Head of caudate nucleus (tissue), 42 donors: ENCODE measurements at regions not wholly inside any gene's neighbourhood (a gene's known extent, or its start where the extent isn't known, plus 50 kb on each side); places are given as distances from the start of the nearest gene placed in this dataset.
"Not testable (repeated sequence)": the region's sequence is repeated elsewhere in the genome, so short reads cannot be mapped to it uniquely, and the experiment has no call there.

Experiments used
- DNase-seq, 42 donors: peaks; one replicate each; pipeline versions ENCODE4 v3.0.0 to v3.0.0-alpha.2; 2020 to 2021; ENCODE audit warnings: mixed read lengths in 7 of 42
- intact Hi-C: fragments of 100-400 bp; cut with DNase I; formaldehyde crosslinking; loops from one replicate; pipeline ENCODE4 v1.15.0; 2022

GRCh38 chr15:35691173-35691761, 145.3 kb upstream of the DPH6 start:
- no peak for DNase-seq
- intact Hi-C loops: no loop called here

- intact Hi-C loops: no loop called here
- no peak for DNase-seq
Measured at GRCh38 chr15:35691891-35692867, 146.2 kb upstream of the DPH6 start.

- no peak for DNase-seq
- intact Hi-C loops: no loop called here
Measured at GRCh38 chr15:35693286-35693685, 147.3 kb upstream of the DPH6 start.

- intact Hi-C loops: no loop called here
- no peak for DNase-seq
Measured at GRCh38 chr15:35693886-35694285, 147.9 kb upstream of the DPH6 start.

GRCh38 chr15:35695003-35695402, 149.0 kb upstream of the DPH6 start:
- intact Hi-C loops: no loop called here
- no peak for DNase-seq

GRCh38 chr15:35696767-35697231, 150.8 kb upstream of the DPH6 start:
- no peak for DNase-seq
- intact Hi-C loops: no loop called here

GRCh38 chr15:35697549-35698299, 151.8 kb upstream of the DPH6 start:
- DNase-seq: peak in 4 of 42 donors; percentile 9 to 50 (median 20)
- intact Hi-C loops: no loop called here

GRCh38 chr15:35698331-35698730, 152.4 kb upstream of the DPH6 start:
- intact Hi-C loops: no loop called here
- DNase-seq: no peak

GRCh38 chr15:35698966-35699575, 153.1 kb upstream of the DPH6 start:
- no peak for DNase-seq
- intact Hi-C loops: no loop called here

- DNase-seq, intact Hi-C loops: not testable (repeated sequence)
Measured at GRCh38 chr15:35700091-35700593, 154.2 kb upstream of the DPH6 start.

- no peak for DNase-seq
- intact Hi-C loops: no loop called here
Measured at GRCh38 chr15:35701402-35702046, 155.6 kb upstream of the DPH6 start.

- intact Hi-C loops: no loop called here
- no peak for DNase-seq
Measured at GRCh38 chr15:35702946-35703495, 157.1 kb upstream of the DPH6 start.

GRCh38 chr15:35705030-35705883, 159.3 kb upstream of the DPH6 start:
- no peak for DNase-seq
- intact Hi-C loops: no loop called here

GRCh38 chr15:35705884-35706585, 160.1 kb upstream of the DPH6 start:
- DNase-seq: peak in 27 of 42 donors; percentile 11 to 78 (median 38)

GRCh38 chr15:35712956-35713355, 167.0 kb upstream of the DPH6 start:
- intact Hi-C loops: no loop called here
- no peak for DNase-seq

More at GRCh38 chr15:35705884-35706585, 160.1 kb upstream of the DPH6 start:
- intact Hi-C loops: no loop called here

GRCh38 chr15:35713733-35714132, 167.8 kb upstream of the DPH6 start:
- DNase-seq: peak in 20 of 42 donors; percentile 3 to 79 (median 38)
- intact Hi-C loops: no loop called here

- intact Hi-C loops: no loop called here
- DNase-seq: peak in 23 of 42 donors; percentile 5 to 64 (median 39)
Measured at GRCh38 chr15:35717721-35718120, 171.8 kb upstream of the DPH6 start.
